Right lung (tissue), 2 donors: ENCODE measurements at regions not wholly inside any gene's neighbourhood (a gene's known extent, or its start where the extent isn't known, plus 50 kb on each side); places are given as distances from the start of the nearest gene placed in this dataset.
A peak's percentile ranks its signal among the peaks of the same experiment; 100 is the strongest.

Experiments
- DNase-seq, 2 donors: peaks; one replicate each; pipeline ENCODE4 v3.0.0-alpha.2; 2013

DNA sequence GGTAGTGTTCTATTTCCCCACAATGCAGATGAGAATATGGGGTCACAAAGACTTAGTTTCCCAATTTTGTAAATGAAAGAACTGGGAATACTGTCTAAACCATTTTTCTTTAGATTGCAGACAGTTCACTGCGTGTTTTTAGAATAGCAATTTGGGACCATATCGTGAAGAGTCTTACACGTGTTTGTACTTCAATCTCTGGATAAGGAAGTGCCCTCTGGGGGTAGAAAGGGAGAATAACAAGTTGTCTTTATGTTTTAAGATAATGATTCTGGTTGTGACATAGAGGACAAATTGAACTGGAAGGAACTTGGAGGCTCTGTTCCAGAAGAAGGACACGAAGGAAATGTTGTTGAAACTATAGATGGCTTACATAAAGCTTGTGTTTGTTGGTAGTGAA is 457.7 kb downstream of the CBLN2 start:
- DNase-seq: no peak

DNA sequence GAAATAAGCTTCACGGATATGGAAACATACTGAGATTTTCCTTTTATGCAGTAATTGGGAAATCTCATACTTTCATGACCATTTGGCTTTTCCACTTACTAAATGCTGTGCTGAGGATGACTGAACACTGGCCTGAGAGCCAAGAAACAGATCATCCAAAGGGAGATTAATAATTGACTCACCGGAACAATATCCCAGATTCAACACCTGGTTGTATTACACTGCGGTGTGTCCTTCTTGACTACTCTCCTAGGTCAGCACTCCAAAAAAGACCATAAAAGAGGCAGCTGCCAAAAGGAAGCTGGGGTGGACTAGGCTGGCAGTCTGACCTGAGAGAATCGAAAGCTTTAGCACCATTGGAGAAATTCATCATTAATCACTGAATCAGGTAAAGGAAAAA is 469.1 kb downstream of the CBLN2 start:
- DNase-seq: no peak

DNA sequence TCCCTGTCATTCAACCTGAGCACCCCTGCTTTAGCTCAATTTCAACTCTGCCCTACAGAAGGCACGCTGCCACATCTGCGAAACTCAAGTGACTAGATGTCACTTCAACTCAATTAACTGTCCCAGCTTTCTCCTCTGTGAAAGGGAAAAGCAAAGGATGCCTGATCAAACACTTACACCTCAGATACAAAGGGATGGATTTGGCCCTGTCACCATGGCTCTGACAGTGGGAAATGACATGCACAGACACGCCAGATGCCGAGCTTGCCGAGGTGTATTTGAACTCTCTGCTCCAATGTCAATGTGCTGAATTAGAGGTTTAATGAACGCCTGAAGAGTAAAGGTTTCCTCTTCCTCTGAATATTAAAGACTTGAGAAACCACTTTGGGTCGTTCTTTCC is 481.1 kb downstream of the CBLN2 start:
- DNase-seq: no peak

DNA sequence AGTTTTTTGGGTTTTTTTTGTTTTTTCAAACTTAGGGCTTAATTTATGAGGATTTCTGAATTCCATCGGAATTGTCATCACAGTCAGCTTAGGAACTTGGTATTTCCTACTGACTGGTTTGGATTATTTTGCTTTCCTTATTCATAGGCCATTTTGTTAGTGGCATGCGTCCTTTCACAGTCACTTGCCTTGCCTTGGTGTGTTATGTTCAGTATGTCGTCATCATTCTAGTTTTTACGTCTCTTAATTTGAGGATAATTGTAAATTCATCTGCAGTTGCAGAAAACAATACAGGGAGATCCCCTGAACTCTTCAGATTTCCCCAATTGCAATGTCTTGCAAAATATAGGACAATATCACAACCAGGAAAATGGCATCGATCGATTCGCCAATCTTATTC is 485.3 kb downstream of the CBLN2 start:
- no peak for DNase-seq

DNA sequence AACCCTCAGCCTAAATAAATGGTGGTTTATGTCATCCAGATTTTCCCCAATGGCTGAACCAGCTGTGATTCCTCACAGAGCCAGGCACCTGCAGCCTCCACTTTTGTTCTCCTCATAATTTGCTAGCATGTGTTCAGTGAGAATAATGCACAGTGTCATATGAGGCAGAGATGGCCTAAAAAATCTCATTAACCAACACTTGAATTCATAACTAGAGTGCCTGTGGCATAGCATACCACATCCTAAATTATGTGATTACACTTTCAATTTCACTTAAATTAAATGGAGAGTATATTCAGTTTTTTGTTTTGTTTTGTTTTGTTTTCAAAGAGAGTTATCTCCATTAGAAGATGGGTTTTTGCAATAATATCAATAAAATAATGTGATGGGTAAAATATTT is 488.0 kb downstream of the CBLN2 start:
- DNase-seq: no peak

DNA sequence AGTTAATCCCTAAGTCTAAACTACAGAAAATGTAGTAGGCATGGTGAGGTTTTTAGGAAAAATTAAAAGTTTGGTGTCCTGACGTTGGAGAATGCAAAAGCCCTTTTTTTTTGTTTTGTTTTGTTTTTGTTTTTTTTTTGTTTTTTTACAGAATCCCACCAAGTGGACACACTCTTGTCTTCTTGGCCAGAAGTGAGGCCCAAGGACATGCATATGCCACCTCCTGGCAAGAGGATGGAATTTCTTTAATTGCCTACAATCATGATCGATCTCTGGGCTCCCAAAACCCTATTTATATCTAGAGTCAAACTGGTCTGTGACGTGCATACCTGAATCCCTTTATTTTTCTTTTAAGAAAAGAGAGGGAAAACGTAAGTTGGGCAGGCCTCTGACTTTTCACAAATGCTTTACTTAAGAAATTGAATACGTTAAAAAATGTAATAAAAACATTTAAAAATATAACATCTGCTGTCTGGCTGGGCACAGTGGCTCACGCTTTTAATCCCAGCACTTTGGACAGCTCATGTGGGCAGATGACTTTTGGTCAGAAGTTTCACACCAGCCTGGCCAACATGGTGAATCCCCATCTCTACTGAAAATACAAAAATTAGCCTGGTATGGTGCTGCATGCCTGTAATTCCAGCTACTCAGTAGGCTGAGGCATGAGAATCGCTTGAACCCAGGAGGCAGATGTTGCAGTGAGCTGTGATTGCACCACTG is 502.7 kb downstream of the CBLN2 start:
- no peak for DNase-seq

DNA sequence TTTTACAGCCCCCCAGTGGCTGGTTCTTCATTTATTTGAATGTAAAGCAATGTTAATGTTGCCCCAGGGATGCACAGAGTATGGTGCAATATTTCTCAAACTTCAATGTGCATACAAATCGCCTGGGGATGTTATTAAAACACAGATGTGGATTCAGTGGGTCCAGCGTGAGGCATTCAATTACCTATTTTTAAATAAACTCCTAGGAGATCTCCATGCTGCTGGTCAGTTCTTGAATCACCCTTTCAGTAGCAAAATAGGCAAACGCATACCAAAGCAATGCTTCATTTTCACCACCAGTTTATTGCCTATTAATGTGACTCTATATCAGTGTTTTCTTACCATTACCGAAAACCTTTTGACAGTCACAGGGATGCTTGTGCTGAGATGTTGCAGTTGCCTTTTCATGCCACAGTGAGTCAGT is 530.7 kb downstream of the CBLN2 start:
- no peak for DNase-seq

DNA sequence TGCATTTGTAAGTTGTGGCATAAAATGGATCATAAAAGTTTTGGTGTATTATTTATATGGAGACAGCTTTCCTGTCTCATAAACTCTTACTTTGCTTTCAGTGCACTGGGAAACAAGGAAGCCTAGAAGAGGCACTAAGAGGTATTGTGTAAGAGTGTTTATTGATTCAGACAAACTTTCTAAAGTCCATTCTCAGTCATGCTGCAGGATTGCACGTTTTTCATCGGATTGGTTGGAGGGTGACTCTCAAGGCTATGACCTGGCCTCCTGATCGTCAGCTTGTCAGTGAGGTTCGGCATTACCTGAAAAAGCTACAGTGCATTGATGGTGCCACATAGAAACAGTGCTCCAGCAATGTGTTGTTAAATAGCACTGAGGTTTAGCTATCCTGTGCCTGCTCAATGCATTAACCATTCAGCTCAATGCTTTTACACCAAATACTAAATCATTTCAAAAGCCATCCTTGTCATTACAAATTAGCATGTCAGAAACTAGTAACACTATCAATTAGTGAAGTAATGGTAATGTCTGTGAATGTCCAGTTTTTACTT is 545.5 kb downstream of the CBLN2 start:
- no peak for DNase-seq

DNA sequence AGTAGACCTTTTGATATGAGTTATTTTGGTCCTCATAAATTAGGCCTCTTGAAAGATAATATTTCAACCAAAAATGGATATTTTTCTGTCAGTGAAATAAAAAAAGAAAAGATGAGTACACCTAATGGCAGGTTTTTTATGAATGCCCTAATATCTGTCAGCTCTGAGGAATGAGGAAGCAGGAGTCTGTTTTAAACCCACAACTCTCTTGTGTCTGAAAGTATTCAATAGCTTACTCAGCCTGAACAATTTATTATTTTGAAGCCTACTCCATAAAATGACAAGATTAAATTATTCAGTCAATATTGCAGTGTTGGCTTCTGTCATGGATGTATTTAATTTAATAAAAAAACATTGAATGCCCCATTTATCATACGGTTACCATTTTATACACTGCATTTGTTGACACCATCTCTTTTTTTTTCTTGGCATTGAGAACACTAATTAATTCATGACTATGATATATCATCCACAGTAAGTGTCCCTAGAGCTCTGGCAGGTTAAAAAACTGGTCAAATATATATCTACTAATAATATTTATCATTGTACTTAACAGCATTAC is 548.2 kb downstream of the CBLN2 start:
- DNase-seq: no peak

DNA sequence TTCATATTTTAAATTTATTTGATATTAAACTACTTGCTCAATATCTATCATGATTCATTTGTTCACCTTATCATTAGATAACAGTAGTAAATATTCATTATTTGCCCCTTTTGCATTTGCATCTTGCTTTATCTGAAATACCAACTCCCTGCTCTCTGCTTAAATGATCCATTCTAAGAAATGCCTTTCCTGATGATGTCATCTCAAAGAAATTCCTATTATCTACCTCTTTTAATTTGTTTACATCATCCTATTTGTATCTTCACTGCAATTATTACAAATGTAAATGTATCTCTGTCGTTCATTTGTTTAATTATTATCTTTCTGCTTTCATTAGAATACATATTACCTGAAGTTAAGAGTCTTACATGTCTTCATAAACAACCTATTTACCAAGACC is 549.9 kb downstream of the CBLN2 start:
- no peak for DNase-seq

DNA sequence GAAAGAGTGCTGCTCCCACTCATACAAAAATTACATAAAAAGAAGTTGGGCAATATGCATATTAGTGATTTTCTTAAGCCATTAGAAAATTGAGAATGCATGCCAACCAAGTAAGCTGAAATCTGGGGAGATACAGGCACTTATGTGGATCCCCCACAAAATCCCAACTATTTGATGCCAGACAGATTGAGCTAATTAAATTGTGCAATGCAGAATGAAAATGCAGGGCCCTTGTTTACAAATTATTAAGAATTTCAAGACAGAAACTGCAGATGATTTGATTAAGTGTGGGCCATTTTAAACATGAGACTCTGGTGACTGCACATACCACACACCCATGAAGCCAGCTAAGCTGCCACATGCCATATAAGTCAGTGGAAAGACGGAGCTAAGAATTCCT is 554.5 kb downstream of the CBLN2 start:
- peak; percentile 25 to 31 for DNase-seq

DNA sequence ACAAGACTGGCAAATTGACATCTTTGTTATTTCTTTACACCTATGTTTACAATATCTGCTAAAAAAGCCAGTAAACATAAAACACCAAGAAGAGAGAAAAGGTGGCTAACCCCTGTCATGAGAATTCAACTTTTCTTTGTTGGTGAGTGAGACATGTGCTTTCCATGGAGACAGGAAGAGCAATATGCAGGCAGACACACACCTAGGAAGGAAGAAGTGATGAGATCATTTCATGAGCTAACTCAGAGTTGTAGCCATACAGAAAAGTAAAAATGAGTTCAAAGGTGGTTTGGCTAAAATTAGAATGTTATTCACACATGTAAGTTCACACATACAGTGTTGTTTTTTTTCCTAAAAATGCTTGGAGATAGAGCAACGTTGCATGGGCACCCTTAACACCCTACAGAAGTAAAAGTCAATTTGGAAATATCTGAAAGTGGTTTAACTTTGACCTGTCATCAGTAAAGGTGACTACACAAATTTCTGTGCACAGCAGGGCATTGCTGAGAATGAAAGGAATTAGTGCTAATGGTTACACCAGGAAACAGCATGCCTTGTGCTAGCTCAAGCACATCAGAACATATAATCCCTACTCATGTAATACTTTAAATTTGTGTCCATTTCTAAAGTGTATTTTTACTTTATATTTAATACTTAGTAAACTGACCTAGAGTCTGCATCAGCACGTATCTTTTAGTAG is 557.6 kb downstream of the CBLN2 start:
- DNase-seq: no peak

DNA sequence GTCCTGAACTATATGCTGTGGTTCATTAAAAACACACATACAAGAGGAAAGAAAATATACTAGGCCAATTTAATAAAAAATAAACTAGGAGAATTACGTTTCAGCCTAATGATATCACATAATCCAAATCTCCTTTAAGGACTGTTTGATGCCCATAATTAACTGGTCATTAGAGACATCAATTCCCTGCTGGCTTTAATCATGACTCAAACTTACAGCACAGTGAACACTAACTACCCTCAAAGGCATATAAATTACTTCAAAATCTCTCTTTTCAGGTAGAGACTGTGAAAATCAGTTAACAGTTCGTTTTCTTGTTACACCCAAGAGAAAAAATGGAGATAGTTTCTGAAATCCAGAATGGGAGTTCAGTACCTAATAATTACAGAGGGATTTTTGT is 567.4 kb downstream of the CBLN2 start:
- no peak for DNase-seq

DNA sequence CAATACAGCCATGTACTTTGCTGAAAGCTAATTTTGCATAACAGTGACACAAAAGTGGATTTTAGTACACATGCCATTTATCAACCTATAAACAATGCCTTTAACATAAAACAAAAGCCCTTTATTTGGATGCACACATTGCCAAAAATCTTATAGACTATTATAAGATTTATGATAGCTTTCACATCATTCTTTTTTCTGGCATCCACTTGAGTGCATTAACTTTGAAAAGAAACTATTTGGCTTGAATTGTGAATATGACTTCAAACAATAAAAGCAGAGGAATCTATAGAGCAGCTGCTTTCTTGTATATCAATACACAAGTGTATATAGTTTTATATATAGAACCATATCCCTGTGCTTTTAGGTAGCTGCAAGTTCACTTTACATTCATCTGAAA is 577.4 kb downstream of the CBLN2 start:
- DNase-seq: no peak

DNA sequence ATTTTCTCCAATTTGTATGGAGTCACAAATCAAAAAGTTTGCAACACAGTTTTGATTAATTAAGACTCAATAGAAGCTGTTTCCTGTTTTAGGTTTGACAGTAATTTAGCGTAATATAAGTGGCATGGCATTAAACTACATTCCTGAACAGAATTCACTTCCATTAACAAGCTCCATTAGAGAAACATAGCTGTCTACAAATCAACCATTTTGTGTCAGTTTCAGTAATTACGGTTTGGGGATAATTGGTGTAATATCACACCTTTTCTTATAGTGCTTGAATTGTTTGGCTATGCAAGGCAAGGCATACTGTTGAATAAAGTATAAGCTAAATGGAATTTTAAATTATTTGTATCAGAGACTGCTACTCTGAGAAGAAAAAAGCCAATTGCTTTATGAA is 585.5 kb downstream of the CBLN2 start:
- DNase-seq: no peak

DNA sequence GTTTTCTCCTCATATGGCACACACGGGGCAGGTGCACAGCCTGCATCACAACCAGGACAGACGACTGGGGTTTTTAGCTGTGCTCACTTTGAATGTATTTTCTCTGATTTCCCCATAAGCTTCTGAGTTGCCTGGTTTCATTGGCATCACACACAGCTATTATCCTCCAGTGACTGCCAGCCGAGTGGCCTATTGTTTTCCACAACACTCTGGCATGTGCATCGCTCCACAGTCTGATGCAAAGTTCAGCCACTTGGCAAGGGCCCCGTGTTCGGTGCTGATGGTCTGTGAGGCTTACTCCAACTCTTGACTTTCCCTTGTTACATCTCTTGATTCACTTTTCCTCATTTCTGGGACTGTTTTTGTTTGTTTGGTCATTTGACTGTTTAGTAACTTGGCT is 593.1 kb downstream of the CBLN2 start:
- no peak for DNase-seq

DNA sequence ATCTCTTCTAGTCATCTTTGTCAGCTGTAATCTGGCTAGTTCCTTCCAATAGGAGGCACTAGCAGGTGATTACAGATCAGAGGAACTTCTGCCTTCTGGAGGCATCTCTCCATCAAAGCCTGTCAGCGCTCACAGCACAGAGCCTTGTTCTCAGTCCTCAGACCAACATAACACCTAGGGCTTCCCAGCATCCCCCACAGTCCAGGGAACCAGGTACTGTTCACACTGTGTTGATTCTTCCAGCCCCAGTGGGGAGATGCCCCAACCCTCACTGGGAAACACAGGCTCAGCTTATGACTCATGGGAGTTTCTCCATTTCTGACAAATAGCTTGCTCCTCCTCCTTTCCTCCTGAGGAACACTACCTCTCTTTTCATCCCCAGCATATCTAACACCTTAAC is 601.7 kb downstream of the CBLN2 start:
- DNase-seq: no peak

DNA sequence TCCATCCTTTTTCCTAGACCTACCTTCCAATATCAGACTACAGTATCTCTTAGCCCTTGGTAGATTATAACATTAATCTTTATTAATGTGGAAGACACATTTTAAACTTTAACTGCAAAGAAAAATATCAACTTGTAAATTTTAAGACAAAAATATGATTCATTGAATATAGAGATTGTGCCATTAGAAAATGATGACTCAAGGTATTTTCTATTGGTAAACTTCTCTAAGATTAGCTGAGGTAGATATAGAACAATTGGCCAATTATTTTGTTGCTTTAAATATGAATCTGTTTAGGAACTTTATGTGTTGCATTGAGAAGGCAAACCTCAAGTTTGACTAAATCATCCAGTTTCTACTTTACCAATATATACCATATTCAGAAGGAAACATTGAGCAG is 604.7 kb downstream of the CBLN2 start:
- DNase-seq: no peak

DNA sequence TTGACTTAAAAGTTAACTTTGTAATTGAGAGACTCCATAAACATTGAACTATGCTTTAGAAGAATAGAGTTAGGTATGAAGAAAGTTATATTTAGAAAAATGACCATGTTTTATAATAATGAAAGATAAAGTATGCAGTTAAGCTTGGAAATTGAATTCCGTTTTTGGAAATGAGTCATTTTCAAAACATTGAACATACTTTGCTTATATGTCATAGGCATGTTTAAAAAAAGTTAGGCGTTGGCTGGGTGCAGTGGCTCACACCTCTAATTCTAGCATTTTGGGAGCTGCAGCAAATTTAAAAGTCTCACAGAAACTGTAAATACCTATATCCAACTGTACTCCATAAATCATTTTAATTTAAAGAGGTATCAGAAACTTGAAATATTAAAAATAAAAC is 607.4 kb downstream of the CBLN2 start:
- DNase-seq: no peak

DNA sequence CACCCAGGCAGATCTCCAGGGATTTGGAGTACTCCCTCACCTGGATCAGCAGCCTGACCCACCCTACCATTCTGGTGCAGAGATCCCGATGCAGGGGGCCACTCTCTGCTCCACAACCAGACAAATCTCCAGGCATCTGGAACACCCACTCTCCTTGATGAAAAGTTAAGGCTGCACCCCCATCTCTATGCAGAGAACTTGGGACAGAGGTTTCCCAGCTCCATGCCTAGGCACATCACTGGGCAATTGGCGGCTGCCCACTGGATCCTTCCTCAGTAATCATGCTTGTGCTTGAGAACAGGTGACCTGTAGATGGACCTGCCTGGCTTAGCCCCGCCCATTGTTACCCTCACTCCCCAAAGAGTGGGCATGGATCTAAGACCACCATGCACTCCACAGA is 624.9 kb downstream of the CBLN2 start:
- no peak for DNase-seq

DNA sequence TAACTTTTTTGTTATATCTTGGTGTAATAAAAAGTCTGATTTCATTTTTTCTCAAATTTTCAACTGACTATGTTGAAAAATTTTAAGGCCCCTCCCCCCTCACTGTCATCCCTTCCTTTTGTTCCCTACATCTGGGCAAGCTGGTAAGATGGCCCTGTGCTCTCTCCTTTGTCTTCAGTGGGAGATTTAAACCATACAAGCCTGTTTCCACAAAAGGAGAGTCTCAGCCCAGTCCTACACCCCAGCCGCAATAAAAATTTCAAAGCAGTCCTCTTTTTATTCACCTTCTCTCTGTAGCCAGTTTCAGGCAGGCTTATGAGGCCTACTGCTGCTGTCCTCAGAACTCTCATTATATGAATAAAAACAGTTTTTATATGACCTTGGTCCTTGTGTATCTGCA is 630.5 kb downstream of the CBLN2 start:
- DNase-seq: no peak

DNA sequence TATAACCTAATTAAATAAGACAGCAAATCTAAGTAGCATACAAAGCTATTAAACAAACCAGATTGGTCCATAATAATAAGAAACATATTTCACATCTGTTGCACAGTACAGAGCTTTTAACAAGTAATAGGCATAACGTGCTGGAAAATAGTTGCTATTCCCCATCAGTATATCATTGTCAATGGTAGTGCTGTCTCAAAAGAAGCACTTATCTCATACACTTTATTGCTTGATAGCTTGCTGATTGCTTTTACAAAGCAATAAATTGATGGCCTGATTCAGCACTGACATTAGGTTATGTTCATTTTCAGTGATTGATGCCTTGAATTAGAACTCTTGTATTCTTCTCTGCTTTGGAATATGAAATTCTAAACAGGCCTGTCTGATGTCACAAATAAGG is 641.7 kb downstream of the CBLN2 start:
- no peak for DNase-seq
